ENCODE measurements at regions not wholly inside any gene's neighbourhood (a gene's known extent, or its start where the extent isn't known, plus 50 kb on each side); places are given as distances from the start of the nearest gene placed in this dataset.

GRCh38 chr9:86470326-86470725, 116.1 kb upstream of the TUT7 start:
- no peak for FAIRE-seq

GRCh38 chr9:86469476-86470250, 115.5 kb upstream of the TUT7 start:
- no peak for FAIRE-seq

- FAIRE-seq: no peak
Observed at GRCh38 chr9:86464242-86464641, 110.0 kb upstream of the TUT7 start.

- FAIRE-seq: no peak
Observed at GRCh38 chr9:86460216-86461002, 106.2 kb upstream of the TUT7 start.

GRCh38 chr9:86459599-86460155, 105.5 kb upstream of the TUT7 start:
- no peak for FAIRE-seq

GRCh38 chr9:86459191-86459590, 105.0 kb upstream of the TUT7 start:
- no peak for FAIRE-seq

GRCh38 chr9:86458191-86458855, 104.1 kb upstream of the TUT7 start:
- FAIRE-seq: no peak

GRCh38 chr9:86456416-86456815, 102.2 kb upstream of the TUT7 start:
- FAIRE-seq: no peak

- FAIRE-seq: no peak
Observed at GRCh38 chr9:86454701-86455615, 100.7 kb upstream of the TUT7 start.

GRCh38 chr9:86452201-86452828, 98.1 kb upstream of the TUT7 start:
- no peak for FAIRE-seq

GRCh38 chr9:86449246-86449645, 95.0 kb upstream of the TUT7 start:
- FAIRE-seq: no peak

- FAIRE-seq: no peak
Observed at GRCh38 chr9:86445671-86446070, 91.5 kb upstream of the TUT7 start.

- FAIRE-seq: no peak
Observed at GRCh38 chr9:86443992-86444391, 89.8 kb upstream of the TUT7 start.

- peak; percentile 90 for FAIRE-seq
Observed at GRCh38 chr9:86434039-86434726, 80.0 kb upstream of the TUT7 start.

GRCh38 chr9:86424251-86424891, 70.2 kb upstream of the TUT7 start:
- no peak for FAIRE-seq

GRCh38 chr9:86413971-86414880, 60.0 kb upstream of the TUT7 start:
- FAIRE-seq: peak; percentile 95

GRCh38 chr9:86410281-86410680, 56.1 kb upstream of the TUT7 start:
- FAIRE-seq: no peak

- no peak for FAIRE-seq
Observed at GRCh38 chr9:86408121-86408520, 53.9 kb upstream of the TUT7 start.

- FAIRE-seq: no peak
Observed at GRCh38 chr9:86407022-86407421, 52.8 kb upstream of the TUT7 start.

GRCh38 chr9:86406366-86406765, 52.2 kb upstream of the TUT7 start:
- FAIRE-seq: no peak
